Vagina (tissue), 2 donors: ENCODE measurements at regions not wholly inside any gene's neighbourhood (a gene's known extent, or its start where the extent isn't known, plus 50 kb on each side); places are given as distances from the start of the nearest gene placed in this dataset.

Experiments used
- DNase-seq, 2 donors: peaks; one replicate each; pipeline ENCODE4 v3.0.0-alpha.2; 2017; ENCODE audit errors: extremely low spot score in 2 of 2
- H3K27ac ChIP-seq: fragments of 200-600 bp; sonication (generic); one replicate; pipeline ENCODE4 v1.5.1; 2019
- H3K27me3 ChIP-seq: fragments of 200-600 bp; sonication (generic); one replicate; pipeline ENCODE4 v1.5.1; 2019
- H3K36me3 ChIP-seq, 2 donors: fragments of 200-600 bp; sonication (generic); one replicate each; pipeline ENCODE4 v1.5.1; 2017 to 2019
- H3K4me1 ChIP-seq: fragments of 200-600 bp; sonication (generic); one replicate; pipeline ENCODE4 v1.5.1; 2019
- H3K4me3 ChIP-seq, 2 donors: fragments of 200-600 bp; sonication (generic); 1 replicate in 1 of 2; 2 replicates in 1 of 2; pipeline ENCODE4 v1.5.1; 2016 to 2019
- H3K9me3 ChIP-seq: fragments of 200-600 bp; sonication (generic); one replicate; pipeline ENCODE4 v1.5.1; 2019
- CTCF ChIP-seq, 3 experiments: fragments of 450-650 bp in 2 of 3; fragments of 200-600 bp in 1 of 3; sonication (generic) in 1 of 3; IDR thresholded peaks; one replicate each; pipeline ENCODE4 v1.5.1; 2017 to 2019; ENCODE audit warnings: antibody characterized with exemption in 3 of 3, mild to moderate bottlenecking in 2 of 3, moderate library complexity in 2 of 3
- POLR2A ChIP-seq, 2 donors: fragments of 450-650 bp; IDR thresholded peaks; one replicate each; pipeline ENCODE4 v1.6.1; 2017; ENCODE audit warnings: antibody characterized with exemption in 2 of 2, mild to moderate bottlenecking in 2 of 2, moderate library complexity in 2 of 2
- POLR2AphosphoS5 ChIP-seq, 2 donors: sonication (generic); formaldehyde crosslinking; IDR thresholded peaks; one replicate each; pipeline ENCODE4 v1.9.0; 2017; ENCODE audit warnings: antibody characterized with exemption in 2 of 2, mild to moderate bottlenecking in 2 of 2, low read depth in 1 of 2; ENCODE audit not compliant: insufficient read depth in 1 of 2
- intact Hi-C: fragments of 100-400 bp; cut with DNase I; formaldehyde crosslinking; loops from one replicate; pipeline ENCODE4 v1.15.1; 2023

DNA sequence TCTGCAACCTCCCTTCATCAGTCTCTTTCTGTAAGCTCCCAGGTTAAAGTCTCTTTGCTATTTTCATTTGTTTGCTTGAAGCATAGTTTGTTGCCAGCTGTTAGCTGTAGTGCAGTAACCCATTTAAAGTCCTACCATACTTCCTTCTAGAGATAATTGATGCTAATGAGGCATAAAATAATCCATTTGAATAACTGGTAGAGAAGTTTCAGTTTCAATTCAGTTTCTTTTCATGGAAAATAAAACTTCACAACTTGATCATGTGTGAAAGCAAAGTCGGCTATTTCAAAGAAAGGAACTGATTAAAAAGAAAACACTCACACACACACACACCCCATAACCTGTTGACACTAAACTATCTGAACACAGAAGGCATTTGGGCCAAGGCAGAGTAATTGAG lies 68.5 kb upstream of the TENT5A start:
- Histone ChIP-seq H3K27ac (no peak overlapping the region), H3K36me3 (no peaks in the 10 kb centered on the region), H3K4me1 (no peaks in the 10 kb centered on the region), H3K9me3 (no peaks in the 10 kb centered on the region), H3K27me3 (no peaks in the 10 kb centered on the region), H3K4me3 (no peak overlapping the region)
- TF ChIP-seq POLR2A (IDR thresholded peaks at IDR 0.05) (no peak), CTCF (IDR thresholded peaks at IDR 0.05) (no peak), POLR2AphosphoS5 (IDR thresholded peaks at IDR 0.05; ENCODE audit: insufficient read depth in 1 of 2, low read depth in 1 of 2) (no peak)
- intact Hi-C loops: no loop called here
- no peak for DNase-seq

DNA sequence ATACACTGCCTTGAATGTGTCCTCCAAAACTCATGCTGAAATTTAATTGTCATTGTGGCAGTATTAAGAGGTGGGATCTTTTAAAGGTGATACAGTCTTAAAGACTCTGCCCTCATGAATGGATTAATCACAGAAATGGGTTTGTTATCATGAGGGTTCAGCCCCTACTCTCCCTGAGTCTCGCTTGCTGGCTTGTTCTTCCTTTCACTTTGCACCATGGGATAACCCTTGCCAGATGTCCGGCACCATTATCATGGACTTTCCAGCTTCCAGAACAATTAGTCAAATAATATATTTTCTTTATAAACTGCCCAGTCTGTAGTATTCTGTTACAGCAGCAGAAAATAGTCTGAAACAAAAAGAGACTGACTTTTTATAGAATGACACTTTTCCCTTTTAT lies 67.9 kb upstream of the TENT5A start:
- DNase-seq: no peak
- no peaks in the 10 kb centered on the region for H3K9me3 ChIP-seq
- no peak overlapping the region for H3K27ac ChIP-seq
- intact Hi-C loops: no loop called here
- no peaks in the 10 kb centered on the region for H3K27me3 ChIP-seq
- no peaks in the 10 kb centered on the region for H3K4me1 ChIP-seq
- TF ChIP-seq POLR2AphosphoS5 (IDR thresholded peaks at IDR 0.05; ENCODE audit: insufficient read depth in 1 of 2, low read depth in 1 of 2) (no peak), CTCF (IDR thresholded peaks at IDR 0.05) (no peak), POLR2A (IDR thresholded peaks at IDR 0.05) (no peak)
- no peaks in the 10 kb centered on the region for H3K36me3 ChIP-seq
- no peak overlapping the region for H3K4me3 ChIP-seq

DNA sequence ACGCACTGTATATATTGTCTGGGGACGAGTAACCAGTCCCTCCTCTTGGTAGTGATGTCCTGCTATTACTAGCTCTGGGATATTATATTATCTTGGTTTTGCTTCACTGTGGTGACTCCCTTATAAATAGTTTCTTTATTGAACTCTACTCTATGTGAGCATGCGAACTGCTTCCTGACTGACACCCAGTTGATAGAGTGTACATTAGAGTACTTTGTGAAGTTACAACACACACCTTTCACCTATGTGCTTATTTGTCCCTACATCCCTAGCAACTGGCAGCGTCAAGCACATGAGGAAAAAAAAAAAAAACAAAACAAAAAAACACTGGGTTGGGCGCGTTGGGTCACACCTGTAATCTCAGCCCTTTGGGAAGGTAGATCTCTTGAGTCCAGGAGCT lies 67.3 kb upstream of the TENT5A start:
- no peaks in the 10 kb centered on the region for H3K27me3 ChIP-seq
- intact Hi-C loops: no loop called here
- H3K4me1 ChIP-seq: no peaks in the 10 kb centered on the region
- TF ChIP-seq POLR2AphosphoS5 (IDR thresholded peaks at IDR 0.05; ENCODE audit: insufficient read depth in 1 of 2, low read depth in 1 of 2): no peak
- TF ChIP-seq CTCF (IDR thresholded peaks at IDR 0.05): no peak
- no peak for TF ChIP-seq POLR2A (IDR thresholded peaks at IDR 0.05)
- H3K36me3 ChIP-seq: no peaks in the 10 kb centered on the region
- H3K9me3 ChIP-seq: no peaks in the 10 kb centered on the region
- H3K27ac ChIP-seq: no peak overlapping the region
- no peak for DNase-seq
- no peak overlapping the region for H3K4me3 ChIP-seq

DNA sequence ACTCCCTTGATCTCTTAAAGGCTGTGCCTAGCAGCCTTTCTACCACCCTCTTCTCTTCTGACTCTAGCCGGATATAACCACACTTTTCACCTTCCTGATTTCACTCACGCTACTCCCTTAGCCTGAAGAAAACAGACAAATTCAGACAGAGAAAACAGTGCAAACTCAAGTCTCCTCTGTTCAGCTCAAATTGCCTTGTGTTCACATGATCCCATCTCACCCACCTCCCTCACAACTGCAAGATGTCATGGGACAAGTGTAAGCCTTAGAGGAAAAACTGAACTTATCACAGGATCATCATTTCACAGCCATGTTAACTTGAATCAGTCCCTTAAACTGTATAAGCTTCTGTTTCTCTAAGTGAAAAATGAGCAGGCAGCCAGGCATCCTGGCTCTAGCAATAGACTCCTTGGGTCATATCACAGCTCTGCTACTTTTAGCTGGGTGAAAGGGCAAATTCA lies 66.5 kb upstream of the TENT5A start:
- Histone ChIP-seq H3K4me3 (no peak overlapping the region), H3K36me3 (no peaks in the 10 kb centered on the region), H3K4me1 (no peaks in the 10 kb centered on the region), H3K9me3 (no peaks in the 10 kb centered on the region), H3K27me3 (no peaks in the 10 kb centered on the region), H3K27ac (no peak overlapping the region)
- intact Hi-C loops: no loop called here
- no peak for DNase-seq
- TF ChIP-seq POLR2AphosphoS5 (IDR thresholded peaks at IDR 0.05; ENCODE audit: insufficient read depth in 1 of 2, low read depth in 1 of 2) (no peak), CTCF (IDR thresholded peaks at IDR 0.05) (no peak), POLR2A (IDR thresholded peaks at IDR 0.05) (no peak)

- intact Hi-C loops: no loop called here
- Histone ChIP-seq H3K4me3 (no peak overlapping the region), H3K4me1 (no peaks in the 10 kb centered on the region), H3K36me3 (no peaks in the 10 kb centered on the region), H3K9me3 (no peaks in the 10 kb centered on the region), H3K27me3 (no peaks in the 10 kb centered on the region), H3K27ac (no peak overlapping the region)
- no peak for TF ChIP-seq POLR2AphosphoS5 (IDR thresholded peaks at IDR 0.05; ENCODE audit: insufficient read depth in 1 of 2, low read depth in 1 of 2)
- no peak for TF ChIP-seq POLR2A (IDR thresholded peaks at IDR 0.05)
- TF ChIP-seq CTCF (IDR thresholded peaks at IDR 0.05): no peak
- no peak for DNase-seq
These were observed 63.9 kb upstream of the TENT5A start for GRCh38 chr6:81816380-81816779.
